Endothelial cell of umbilical vein (primary cell): ENCODE measurements at regions not wholly inside any gene's neighbourhood (a gene's known extent, or its start where the extent isn't known, plus 50 kb on each side); places are given as distances from the start of the nearest gene placed in this dataset.

Source experiments
- BruUV-seq: library from RNA; stranded (reverse); fragments of 400-500 nt; replicated peaks from 2 replicates; lab custom pipeline; 2021; lab: Mats Ljungman, UMichigan
- CTCF ChIA-PET: fragments of 300-600, 350-600 bp; sonication (Branson Sonifier 250); formaldehyde crosslinking; loops from one replicate; lab custom pipeline; 2021; ENCODE audit warnings: antibody characterized with exemption, inconsistent platforms; lab: Charles Lee
- POLR2A ChIA-PET: fragments of 300-600, 350-600 bp; sonication (Branson Sonifier 250); formaldehyde crosslinking; loops from one replicate; lab custom pipeline; 2021; ENCODE audit warnings: antibody characterized with exemption, inconsistent platforms; lab: Charles Lee
- DNase-seq: peaks from one replicate; pipeline ENCODE4 v3.0.0-alpha.2; 2011; ENCODE audit warnings: low read depth, low spot score
- FAIRE-seq: peaks from 2 replicates; lab custom pipeline; 2011; peaks lifted over from hg19 to GRCh38; lab: Jason Lieb, UNC
- H2AFZ ChIP-seq: 2 replicates; pipeline ENCODE4 v1.6.0; 2012; ENCODE audit warnings: low read depth, low read length, control low read depth, inconsistent platforms
- H3K27ac ChIP-seq: 2 replicates; pipeline ENCODE4 v1.5.1; 2011; ENCODE audit warnings: low read depth, mild to moderate bottlenecking, control low read depth, low read length, moderate library complexity; ENCODE audit not compliant: insufficient read depth
- H3K27me3 ChIP-seq, 2 experiments: 2 replicates each; pipeline versions ENCODE4 v1.6.0 to v1.6.1; 2011; ENCODE audit warnings: low read length in 2 of 2, mixed read lengths in 1 of 2; ENCODE audit not compliant: control insufficient read depth in 2 of 2, insufficient read depth in 2 of 2
- H3K36me3 ChIP-seq, 2 experiments: 2 replicates in 1 of 2; 3 replicates in 1 of 2; pipeline ENCODE4 v1.5.1; 2011; ENCODE audit warnings: low read length in 2 of 2, mild to moderate bottlenecking in 1 of 2, moderate library complexity in 1 of 2; ENCODE audit not compliant: control insufficient read depth in 2 of 2, insufficient read depth in 2 of 2; ENCODE audit errors: extremely low read depth in 1 of 2
- H3K4me1 ChIP-seq: 3 replicates; pipeline ENCODE4 v1.5.1; 2011; ENCODE audit warnings: mild to moderate bottlenecking, low read length; ENCODE audit not compliant: control insufficient read depth, insufficient read depth; ENCODE audit errors: extremely low read depth
- H3K4me2 ChIP-seq: 2 replicates; pipeline ENCODE4 v1.6.1; 2011; ENCODE audit warnings: low read length, control low read depth, mixed read lengths; ENCODE audit not compliant: insufficient read depth
- H3K4me3 ChIP-seq, 3 experiments: fragments of 200-600 bp in 1 of 3; sonication (generic), shearing (Covaris generic) in 1 of 3; replicated peaks in 1 of 3; 2 replicates each; pipeline ENCODE4 v1.5.1; 2011 to 2016; ENCODE audit warnings: control low read depth in 3 of 3, low read length in 3 of 3, mild to moderate bottlenecking in 2 of 3, inconsistent platforms in 1 of 3, low read depth in 1 of 3, moderate library complexity in 1 of 3; ENCODE audit not compliant: insufficient read depth in 1 of 3
- H3K79me2 ChIP-seq: 2 replicates; pipeline ENCODE4 v1.6.0; 2012; ENCODE audit warnings: low read length, inconsistent platforms; ENCODE audit not compliant: control insufficient read depth, insufficient read depth
- H3K9ac ChIP-seq: replicated peaks from 2 replicates; pipeline ENCODE3; 2011; ENCODE audit warnings: low read length, control low read depth; ENCODE audit not compliant: insufficient read depth; ENCODE audit errors: extremely low read depth
- H3K9me1 ChIP-seq: replicated peaks from 3 replicates; pipeline ENCODE4 v1.6.0; 2011; ENCODE audit warnings: mild to moderate bottlenecking, low read length; ENCODE audit not compliant: control insufficient read depth, insufficient read depth; ENCODE audit errors: extremely low read depth
- H3K9me3 ChIP-seq: replicated peaks from 2 replicates; pipeline ENCODE4 v1.5.1; 2012; ENCODE audit warnings: low read length, inconsistent platforms; ENCODE audit not compliant: control insufficient read depth, insufficient read depth
- H4K20me1 ChIP-seq: replicated peaks from 2 replicates; pipeline ENCODE3; 2011; ENCODE audit warnings: mild to moderate bottlenecking, low read length; ENCODE audit not compliant: control insufficient read depth, insufficient read depth; ENCODE audit errors: extremely low read depth
- CTCF ChIP-seq, 2 donors: IDR thresholded peaks; 1 replicate in 1 of 2; 2 replicates in 1 of 2; pipeline ENCODE4 v1.5.1; 2011; ENCODE audit warnings: low read length in 2 of 2, mild to moderate bottlenecking in 2 of 2, moderate library complexity in 2 of 2, control low read depth in 1 of 2, inconsistent platforms in 1 of 2, low read depth in 1 of 2; ENCODE audit not compliant: insufficient read depth in 1 of 2; ENCODE audit errors: extremely low read depth in 1 of 2
- EZH2 ChIP-seq: IDR thresholded peaks from 2 replicates; pipeline ENCODE4 v1.6.1; 2012; ENCODE audit warnings: borderline replicate concordance, low read depth, mild to moderate bottlenecking, moderate library complexity, low read length, inconsistent platforms; ENCODE audit not compliant: severe bottlenecking
- FOS ChIP-seq: IDR thresholded peaks from 2 replicates; pipeline ENCODE4 v1.6.1; 2011; ENCODE audit warnings: mild to moderate bottlenecking, low read length, moderate library complexity, borderline replicate concordance; ENCODE audit not compliant: insufficient read depth
- GATA2 ChIP-seq: IDR thresholded peaks from 2 replicates; pipeline ENCODE4 v1.7.0; 2011; ENCODE audit warnings: low read depth, mild to moderate bottlenecking, moderate library complexity, mixed read lengths, low read length; ENCODE audit not compliant: insufficient read length, insufficient read depth
- JUN ChIP-seq: IDR thresholded peaks from 2 replicates; pipeline ENCODE4 v1.6.1; 2011; ENCODE audit warnings: borderline replicate concordance, low read depth; ENCODE audit not compliant: insufficient read length, insufficient read depth
- MYC ChIP-seq: IDR thresholded peaks from one replicate; pipeline ENCODE4 v1.6.1; 2011; ENCODE audit warnings: mild to moderate bottlenecking, low read depth, low read length
- POLR2A ChIP-seq: IDR thresholded peaks from 2 replicates; pipeline ENCODE4 v1.6.1; 2012; ENCODE audit warnings: low read depth, mild to moderate bottlenecking, control low read depth, low read length
- POLR2AphosphoS5 ChIP-seq: IDR thresholded peaks from 2 replicates; pipeline ENCODE4 v1.6.1; 2012; ENCODE audit warnings: low read depth, mild to moderate bottlenecking, control low read depth, low read length, moderate library complexity; ENCODE audit not compliant: insufficient read depth
- dilution Hi-C: fragments of 300-500 bp; cut with MboI; formaldehyde crosslinking; loops from one replicate; pipeline ENCODE4 v1.15.0; 2019; ENCODE audit warnings: low sequenced_read_pairs; ENCODE audit not compliant: extremely low pct_ligation_motif_present
- intact Hi-C: fragments of 100-400 bp; cut with micrococcal nuclease; formaldehyde crosslinking; loops from one replicate; pipeline ENCODE4 v1.10.0; 2022
- TF ChIP-seq, protein P1 (sequence below): IDR thresholded peaks from 2 replicates; pipeline ENCODE4 v1.6.1; 2011; ENCODE audit not compliant: insufficient read depth, insufficient read length

GRCh38 chr11:134661660-134662059, 249.6 kb upstream of the B3GAT1 start:
- ChIA-PET CTCF (no interaction called here), POLR2A (no interaction called here)
- no peaks in the 10 kb centered on the region for H3K4me1 ChIP-seq
- DNase-seq (no peak), FAIRE-seq (no peak)
- BruUV-seq: no TSS peak
- no peak overlapping the region for H3K27ac ChIP-seq
- dilution Hi-C loops (no loop called here), intact Hi-C loops (no loop called here)
- H3K79me2 ChIP-seq: no peaks in the 10 kb centered on the region
- H3K9ac ChIP-seq: no peak overlapping the region
- peaks cover 5% of the 10 kb centered on the region for H3K9me3 ChIP-seq
- H3K4me2 ChIP-seq: no peak overlapping the region
- H4K20me1 ChIP-seq: no peaks in the 10 kb centered on the region
- H3K27me3 ChIP-seq: no peaks in the 10 kb centered on the region
- no peaks in the 10 kb centered on the region for H3K36me3 ChIP-seq
- no peak overlapping the region for H3K4me3 ChIP-seq
- H2AFZ ChIP-seq: no peak overlapping the region
- TF ChIP-seq CTCF (IDR thresholded peaks at IDR 0.05; ENCODE audit: extremely low read depth in 1 of 2, insufficient read depth in 1 of 2, low read depth in 1 of 2, low read length in 2 of 2) (no peak), JUN (no peak), POLR2A (no peak), MYC (no peak), FOS (no peak), EZH2 (no peak), POLR2AphosphoS5 (no peak), GATA2 (no peak)
- TF ChIP-seq, protein P1, sequence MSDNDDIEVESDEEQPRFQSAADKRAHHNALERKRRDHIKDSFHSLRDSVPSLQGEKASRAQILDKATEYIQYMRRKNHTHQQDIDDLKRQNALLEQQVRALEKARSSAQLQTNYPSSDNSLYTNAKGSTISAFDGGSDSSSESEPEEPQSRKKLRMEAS: no peak
- H3K9me1 ChIP-seq: no peaks in the 10 kb centered on the region
